C4-2B (cell line): ENCODE measurements at regions not wholly inside any gene's neighbourhood (a gene's known extent, or its start where the extent isn't known, plus 50 kb on each side); places are given as distances from the start of the nearest gene placed in this dataset.

ENCODE experiments used
- H3K27ac ChIP-seq: fragments of 450-650 bp; 2 replicates; pipeline ENCODE4 v1.5.1; 2017
- ZFX ChIP-seq: fragments of 450-650 bp; IDR thresholded peaks from 2 replicates; pipeline ENCODE4 v1.6.1; 2017
- TF ChIP-seq, protein P1 (sequence below): fragments of 450-650 bp; conservative IDR thresholded peaks from 2 replicates; pipeline ENCODE4 v1.5.1; 2017; ENCODE audit warnings: mild to moderate bottlenecking

DNA sequence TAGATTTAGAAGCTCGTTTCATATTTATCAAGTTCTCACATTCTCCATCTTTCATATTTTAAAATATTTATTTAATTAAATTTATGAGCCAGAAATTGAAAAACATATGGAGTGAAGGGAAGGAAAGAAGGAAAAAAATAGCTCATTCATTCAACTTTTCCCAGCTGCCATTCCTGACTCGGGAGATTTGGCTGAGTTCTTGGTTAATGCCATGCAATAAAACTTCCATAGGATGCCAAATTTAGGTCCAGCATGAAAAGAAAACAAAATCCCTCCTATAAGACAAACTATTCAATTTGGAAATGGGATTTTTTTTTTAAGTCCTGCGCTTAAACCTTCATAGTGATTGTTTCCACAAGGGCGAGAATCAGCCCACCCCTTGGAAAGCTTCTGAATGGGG is 426.1 kb upstream of the TNP1 start:
- no peak for TF ChIP-seq ZFX
- TF ChIP-seq, protein P1, sequence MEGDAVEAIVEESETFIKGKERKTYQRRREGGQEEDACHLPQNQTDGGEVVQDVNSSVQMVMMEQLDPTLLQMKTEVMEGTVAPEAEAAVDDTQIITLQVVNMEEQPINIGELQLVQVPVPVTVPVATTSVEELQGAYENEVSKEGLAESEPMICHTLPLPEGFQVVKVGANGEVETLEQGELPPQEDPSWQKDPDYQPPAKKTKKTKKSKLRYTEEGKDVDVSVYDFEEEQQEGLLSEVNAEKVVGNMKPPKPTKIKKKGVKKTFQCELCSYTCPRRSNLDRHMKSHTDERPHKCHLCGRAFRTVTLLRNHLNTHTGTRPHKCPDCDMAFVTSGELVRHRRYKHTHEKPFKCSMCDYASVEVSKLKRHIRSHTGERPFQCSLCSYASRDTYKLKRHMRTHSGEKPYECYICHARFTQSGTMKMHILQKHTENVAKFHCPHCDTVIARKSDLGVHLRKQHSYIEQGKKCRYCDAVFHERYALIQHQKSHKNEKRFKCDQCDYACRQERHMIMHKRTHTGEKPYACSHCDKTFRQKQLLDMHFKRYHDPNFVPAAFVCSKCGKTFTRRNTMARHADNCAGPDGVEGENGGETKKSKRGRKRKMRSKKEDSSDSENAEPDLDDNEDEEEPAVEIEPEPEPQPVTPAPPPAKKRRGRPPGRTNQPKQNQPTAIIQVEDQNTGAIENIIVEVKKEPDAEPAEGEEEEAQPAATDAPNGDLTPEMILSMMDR, result no peak
- H3K27ac ChIP-seq, result no peak overlapping the region

DNA sequence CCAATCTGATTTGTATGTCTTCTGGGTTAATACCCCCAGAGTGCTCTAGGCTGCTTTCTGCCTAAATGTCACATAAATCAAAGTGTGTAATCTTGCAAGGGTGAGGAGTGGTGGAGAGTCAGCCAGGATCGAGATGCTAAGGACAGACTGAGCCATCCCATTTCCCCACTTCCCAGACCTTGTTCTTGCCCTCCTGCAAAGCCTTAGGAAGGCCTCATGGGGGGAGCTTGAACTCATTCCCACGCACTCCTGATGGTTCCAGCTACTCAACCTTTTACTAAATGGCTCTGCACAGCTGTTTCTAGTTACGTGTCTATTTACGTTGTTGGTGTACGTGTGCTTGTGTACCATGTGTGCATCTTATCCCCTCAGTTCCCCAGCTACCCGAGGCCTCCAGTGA is 423.6 kb upstream of the TNP1 start:
- TF ChIP-seq, protein P1, result no peak
- no peak for TF ChIP-seq ZFX

DNA sequence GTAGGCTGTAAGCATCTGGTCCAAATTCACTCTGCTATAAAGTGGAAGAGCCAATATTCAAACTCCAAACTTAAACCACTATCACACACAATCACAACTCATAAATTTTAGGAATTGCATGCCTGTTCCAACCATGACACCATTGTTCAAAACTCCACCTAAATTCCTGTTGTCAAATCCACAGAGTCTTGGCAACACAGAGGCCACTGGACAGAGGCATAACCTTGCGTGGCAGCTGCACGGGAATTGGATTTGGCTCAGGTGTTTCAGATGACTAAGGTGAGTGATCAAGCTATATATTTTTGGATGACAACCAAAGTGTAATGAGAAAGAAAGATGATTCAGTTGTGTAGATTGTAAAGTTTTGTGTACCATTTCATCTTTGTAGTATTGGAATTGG is 422.7 kb upstream of the TNP1 start:
- no peak overlapping the region for H3K27ac ChIP-seq

More for the DNA sequence above, 423.6 kb upstream of the TNP1 start:
- H3K27ac ChIP-seq, result no peak overlapping the region

DNA sequence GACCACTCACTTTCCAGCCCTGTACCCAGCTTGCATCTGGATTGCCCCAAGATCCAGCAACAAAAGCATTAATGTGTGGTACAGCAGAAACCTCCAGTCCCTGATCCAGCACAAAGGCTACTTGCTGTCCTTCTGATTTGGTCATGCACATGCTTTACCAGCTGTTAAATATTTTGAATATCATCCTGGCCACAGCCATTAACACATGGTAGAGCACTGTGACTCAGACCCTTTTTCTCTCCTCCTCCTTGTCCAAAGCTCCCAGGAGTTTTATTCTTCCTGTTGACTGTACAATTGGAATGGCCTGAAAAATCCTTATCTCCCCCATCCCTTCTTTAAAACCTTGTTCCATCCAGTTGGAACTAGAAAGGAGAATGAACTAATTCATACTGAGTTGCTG is 419.7 kb upstream of the TNP1 start:
- no peak for TF ChIP-seq ZFX
- TF ChIP-seq, protein P1, result no peak
- H3K27ac ChIP-seq, result no peak overlapping the region

More for the DNA sequence above, 422.7 kb upstream of the TNP1 start:
- TF ChIP-seq, protein P1, result no peak
- TF ChIP-seq ZFX, result no peak

DNA sequence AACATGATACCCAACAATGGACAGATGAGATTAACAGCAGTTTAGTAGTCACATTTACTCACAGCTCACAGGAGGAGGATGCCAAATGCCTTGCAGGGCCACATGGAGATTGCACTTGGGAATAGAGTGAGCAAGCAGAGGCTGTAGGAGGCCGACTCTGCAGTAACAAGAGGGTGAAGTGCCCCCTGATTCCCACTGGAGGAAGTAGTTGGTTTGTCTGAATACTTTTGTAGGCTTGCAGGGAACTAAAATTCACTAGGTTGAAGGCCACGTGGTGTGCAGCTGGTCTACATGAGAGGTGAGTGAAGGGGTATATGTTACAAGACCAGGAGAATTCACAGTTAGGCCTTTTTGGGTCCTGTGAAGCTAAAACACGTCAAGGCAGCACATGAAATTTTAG is 419.3 kb upstream of the TNP1 start:
- no peak for TF ChIP-seq ZFX
- TF ChIP-seq, protein P1, result no peak
- no peak overlapping the region for H3K27ac ChIP-seq

DNA sequence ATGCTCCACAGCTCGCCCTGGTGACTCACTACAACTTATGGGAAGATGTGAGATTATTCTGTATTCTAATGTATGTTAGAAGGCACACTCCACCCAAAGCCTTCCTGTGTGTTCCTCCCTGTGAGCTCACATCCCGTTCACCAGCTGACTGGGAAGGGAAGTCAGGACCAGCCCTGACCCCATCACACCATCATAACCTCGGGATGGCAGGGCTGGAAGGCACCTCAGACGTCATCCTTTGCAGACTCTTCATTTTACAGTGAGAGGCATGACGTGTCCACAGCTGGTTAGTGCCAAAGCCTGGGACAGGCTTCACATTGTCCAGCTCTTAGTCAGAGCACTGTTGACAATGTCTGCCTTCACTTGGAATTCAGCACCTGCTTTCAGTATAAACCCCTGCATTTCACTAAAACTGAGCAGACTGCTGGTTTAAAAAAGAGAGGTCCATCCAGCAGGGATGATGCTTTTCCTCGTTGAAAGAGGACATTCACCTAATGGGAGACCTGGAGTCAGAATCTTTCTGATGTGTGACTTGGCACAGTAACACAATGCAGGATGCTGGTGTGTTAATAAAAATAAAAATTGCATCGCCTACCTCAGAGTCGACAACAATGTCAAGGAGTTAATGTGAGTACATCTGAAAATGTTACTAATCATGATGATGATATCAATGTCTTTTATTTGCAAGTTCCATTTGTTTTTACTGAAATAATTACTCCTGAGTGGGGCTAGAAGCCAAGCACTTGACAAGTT is 418.0 kb upstream of the TNP1 start:
- no peak overlapping the region for H3K27ac ChIP-seq
- no peak for TF ChIP-seq ZFX

DNA sequence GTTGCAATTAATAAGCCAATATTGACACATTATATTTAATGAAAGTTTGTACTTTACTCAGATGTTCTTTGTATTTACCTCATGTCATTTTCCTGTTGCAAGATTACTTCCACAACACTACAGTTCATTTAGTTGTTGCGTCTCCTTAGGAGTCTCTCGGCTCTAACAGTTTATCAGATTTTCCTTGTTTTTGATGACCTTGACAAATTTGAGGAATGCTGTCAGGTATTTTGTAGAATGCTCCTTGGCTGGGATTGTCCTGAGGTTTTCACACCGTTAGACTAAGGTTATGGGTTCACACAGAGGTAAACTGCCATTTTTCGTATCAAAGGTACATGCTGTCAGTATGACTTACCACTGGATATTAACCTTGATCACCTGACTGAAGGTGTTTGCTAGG is 416.6 kb upstream of the TNP1 start:
- no peak for TF ChIP-seq ZFX
- TF ChIP-seq, protein P1, result no peak
- no peak overlapping the region for H3K27ac ChIP-seq

DNA sequence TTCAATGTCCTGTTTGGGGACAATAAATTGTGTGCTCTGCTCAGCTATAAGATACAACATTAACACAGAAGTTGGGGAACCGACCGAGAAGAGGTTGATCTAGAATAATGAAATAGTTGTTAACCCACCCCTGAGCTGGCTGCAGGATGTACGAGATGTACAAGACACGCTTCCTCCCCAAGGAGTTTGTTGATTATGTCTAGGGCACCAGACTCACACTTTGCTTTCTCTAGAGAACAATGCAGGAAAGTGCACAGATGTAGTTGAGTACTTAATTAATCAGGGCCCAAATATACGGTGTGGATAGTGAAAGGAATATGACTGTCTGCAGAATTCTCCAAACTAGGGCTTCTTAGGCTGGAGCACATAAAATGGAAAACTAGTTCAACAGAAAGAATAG is 415.2 kb upstream of the TNP1 start:
- H3K27ac ChIP-seq, result no peak overlapping the region
- TF ChIP-seq ZFX, result no peak
- TF ChIP-seq, protein P1, result no peak
